HepG2 (cell line): ENCODE measurements at regions not wholly inside any gene's neighbourhood (a gene's known extent, or its start where the extent isn't known, plus 50 kb on each side); places are given as distances from the start of the nearest gene placed in this dataset.

ENCODE experiments used
- ATAC-seq: fragments of 200-7000 bp; cut with Tn5 transposase; 3 replicates; pipeline ENCODE4 v1.9.1; 2020; ENCODE audit warnings: mild to moderate bottlenecking, moderate library complexity
- BruUV-seq: library from RNA; stranded (reverse); fragments of 400-500 nt; replicated peaks from 2 replicates; lab custom pipeline; 2021; lab: Mats Ljungman, UMichigan
- CTCF ChIA-PET: fragments of 300-600 bp; formaldehyde crosslinking; extraction: SDS; loops from one replicate; lab custom pipeline; 2021; ENCODE audit warnings: low total read pairs, inconsistent platforms, low intra/inter-chr PET ratio; lab: Yijun Ruan, JAX
- POLR2A ChIA-PET: fragments of 350-600 bp; sonication (Branson Sonifier 250); formaldehyde crosslinking; loops from one replicate; lab custom pipeline; 2020; ENCODE audit warnings: antibody characterized with exemption, inconsistent platforms; lab: Yijun Ruan, JAX
- DNase-seq: peaks from one replicate; pipeline ENCODE4 v3.0.0-alpha.2; 2015; ENCODE audit warnings: low spot score
- FAIRE-seq: peaks from 3 replicates; lab custom pipeline; 2011; peaks lifted over from hg19 to GRCh38; lab: Jason Lieb, UNC
- H2AFZ ChIP-seq: one replicate; pipeline ENCODE4 v1.6.1; 2011; ENCODE audit warnings: low read length, inconsistent platforms
- H3K27ac ChIP-seq: fragments of 300-600 bp; 3 replicates; pipeline ENCODE4 v1.8.0; 2011; ENCODE audit warnings: mixed run types, mild to moderate bottlenecking, mixed read lengths, low read length, inconsistent platforms; ENCODE audit not compliant: insufficient read depth; ENCODE audit errors: extremely low read length
- H3K27me3 ChIP-seq, 2 experiments: fragments of 200-600 bp in 1 of 2; 2 replicates in 1 of 2; 3 replicates in 1 of 2; pipeline versions ENCODE4 v1.6.0 to v1.8.0; 2011; ENCODE audit warnings: low read length in 2 of 2, mild to moderate bottlenecking in 2 of 2, moderate library complexity in 2 of 2, inconsistent platforms in 1 of 2; ENCODE audit not compliant: insufficient read depth in 2 of 2, control insufficient read depth in 1 of 2
- H3K36me3 ChIP-seq, 2 experiments: fragments of 200-600 bp in 1 of 2; replicated peaks in 1 of 2; 2 replicates in 1 of 2; 3 replicates in 1 of 2; pipeline versions ENCODE4 v1.5.1 to v1.8.0; 2011; ENCODE audit warnings: low read length in 2 of 2, inconsistent platforms in 1 of 2; ENCODE audit not compliant: insufficient read depth in 2 of 2, control insufficient read depth in 1 of 2
- H3K4me1 ChIP-seq: 2 replicates; pipeline ENCODE4 v1.5.1; 2012; ENCODE audit warnings: low read length, inconsistent platforms; ENCODE audit not compliant: insufficient read depth
- H3K4me2 ChIP-seq: 2 replicates; pipeline ENCODE4 v1.6.0; 2011; ENCODE audit warnings: low read depth, low read length, inconsistent platforms
- H3K4me3 ChIP-seq, 3 experiments: fragments of 200-600 bp in 1 of 3; sonication (generic), shearing (Covaris generic) in 1 of 3; replicated peaks in 1 of 3; 2 replicates each; pipeline ENCODE4 v1.5.1; 2011 to 2016; ENCODE audit warnings: low read length in 3 of 3, inconsistent platforms in 2 of 3, low read depth in 2 of 3, mild to moderate bottlenecking in 2 of 3, control low read depth in 1 of 3, mixed read lengths in 1 of 3; ENCODE audit not compliant: insufficient read depth in 1 of 3
- H3K79me2 ChIP-seq: one replicate; pipeline ENCODE4 v1.6.1; 2011; ENCODE audit warnings: low read length, inconsistent platforms; ENCODE audit not compliant: insufficient read depth
- H3K9ac ChIP-seq: 2 replicates; pipeline ENCODE4 v1.6.0; 2011; ENCODE audit warnings: mild to moderate bottlenecking, low read depth, low read length, inconsistent platforms; ENCODE audit not compliant: insufficient read depth
- H3K9me3 ChIP-seq: 2 replicates; pipeline ENCODE4 v1.5.1; 2012; ENCODE audit warnings: mild to moderate bottlenecking, low read length
- H4K20me1 ChIP-seq: 2 replicates; pipeline ENCODE4 v1.6.0; 2011; ENCODE audit warnings: inconsistent platforms, mild to moderate bottlenecking, low read length, moderate library complexity; ENCODE audit not compliant: insufficient read depth
- ARNT ChIP-seq: fragments of 450-650 bp; IDR thresholded peaks from 2 replicates; pipeline ENCODE4 v1.6.1; 2017
- ARNT2 ChIP-seq: sonication (generic); formaldehyde crosslinking; IDR thresholded peaks from 2 replicates; pipeline ENCODE4 v1.8.0; 2022; ENCODE audit warnings: mild to moderate bottlenecking, low read depth, missing genetic modification reagents, moderate library complexity
- DNMT3B ChIP-seq: conservative IDR thresholded peaks from 2 replicates; pipeline ENCODE4 v1.6.1; 2016; ENCODE audit warnings: missing biosample characterization, control low read depth
- ELF4 ChIP-seq: sonication (generic); formaldehyde crosslinking; IDR thresholded peaks from 2 replicates; pipeline ENCODE4 v1.5.0; 2020; ENCODE audit warnings: missing genetic modification reagents, mild to moderate bottlenecking, moderate library complexity, borderline replicate concordance
- MYC ChIP-seq: sonication (generic); formaldehyde crosslinking; IDR thresholded peaks from 2 replicates; pipeline ENCODE4 v1.9.0; 2021; ENCODE audit warnings: missing genetic modification reagents, borderline replicate concordance
- SALL2 ChIP-seq: sonication (generic); formaldehyde crosslinking; IDR thresholded peaks from 2 replicates; pipeline ENCODE4 v1.8.1; 2023; ENCODE audit warnings: mild to moderate bottlenecking, missing genetic modification reagents, inconsistent platforms
- SMYD3 ChIP-seq: sonication (generic); formaldehyde crosslinking; IDR thresholded peaks from 2 replicates; pipeline ENCODE4 v1.8.1; 2023; ENCODE audit warnings: mild to moderate bottlenecking, missing genetic modification reagents
- SYNCRIP ChIP-seq: fragments of 200-400 bp; formaldehyde crosslinking; IDR thresholded peaks from 2 replicates; pipeline ENCODE4 v1.6.1; 2018; ENCODE audit warnings: mild to moderate bottlenecking, low read depth, low read length; ENCODE audit not compliant: insufficient read depth
- THAP11 ChIP-seq: IDR thresholded peaks from 2 replicates; pipeline ENCODE4 v1.6.1; 2016; ENCODE audit warnings: missing biosample characterization, missing genetic modification reagents
- ZNF687 ChIP-seq: sonication (generic); formaldehyde crosslinking; IDR thresholded peaks from 2 replicates; pipeline ENCODE4 v1.5.1; 2020; ENCODE audit warnings: mild to moderate bottlenecking, missing genetic modification reagents, moderate library complexity
- ZNF768 ChIP-seq: sonication (generic); formaldehyde crosslinking; IDR thresholded peaks from 2 replicates; pipeline ENCODE4 v1.4.0; 2020; ENCODE audit warnings: missing genetic modification reagents
- ZNF879 ChIP-seq: sonication (generic); formaldehyde crosslinking; IDR thresholded peaks from 2 replicates; pipeline ENCODE4 v1.8.1; 2023; ENCODE audit warnings: missing genetic modification reagents
- WGBS: methylation state at CpG from one replicate; pipeline ENCODE4 v1.1.6; 2017; ENCODE audit warnings: low lambda C conversion rate; 5-methylcytosine and 5-hydroxymethylcytosine counted together
- in situ Hi-C: cut with HindIII; loops from 2 replicates; pipeline ENCODE4 v1.10.0; 2017; ENCODE audit warnings: low pct_unique_long_range_greater_than_20kb; ENCODE audit not compliant: extremely low pct_ligation_motif_present
- intact Hi-C: fragments of 100-400 bp; cut with micrococcal nuclease; formaldehyde crosslinking; loops from one replicate; pipeline ENCODE4 v1.10.0; 2022; ENCODE audit not compliant: unreplicated experiment

GRCh38 chr7:50914460-50914859, 131.8 kb upstream of the GRB10 start:
- Histone ChIP-seq H3K4me2 (no peak overlapping the region), H3K4me1 (no peaks in the 10 kb centered on the region), H3K36me3 (no peaks in the 10 kb centered on the region), H3K79me2 (no peaks in the 10 kb centered on the region), H4K20me1 (no peaks in the 10 kb centered on the region), H3K27ac (no peak overlapping the region), H2AFZ (no peak overlapping the region), H3K9ac (no peak overlapping the region), H3K9me3 (no peaks in the 10 kb centered on the region), H3K4me3 (no peak overlapping the region), H3K27me3 (no peaks in the 10 kb centered on the region; a peak in 1 of 5 replicates)
- peak; percentile 6 for DNase-seq
- TF ChIP-seq THAP11 (CRISPR knock-in tag): no peak
- TF ChIP-seq ARNT2 (CRISPR knock-in tag): no peak
- TF ChIP-seq SALL2 (CRISPR knock-in tag): no peak
- TF ChIP-seq MYC (CRISPR knock-in tag): no peak
- TF ChIP-seq DNMT3B (CRISPR knock-in tag): no peak
- no peak for TF ChIP-seq ZNF768 (CRISPR knock-in tag)
- TF ChIP-seq SYNCRIP: no peak
- TF ChIP-seq ELF4: no peak
- no peak for TF ChIP-seq ARNT
- TF ChIP-seq ZNF687 (CRISPR knock-in tag): no peak
- TF ChIP-seq ZNF879: no peak
- no peak for TF ChIP-seq SMYD3
- ChIA-PET POLR2A (no interaction called here), CTCF (no interaction called here)
- intact Hi-C loops (no loop called here), in situ Hi-C loops (no loop called here)
- no peak for FAIRE-seq
- BruUV-seq: no TSS peak
- no peak for ATAC-seq
- 4% methylated on average over 3 of the region's 3 CpGs for WGBS
